HEK293T (cell line): ENCODE measurements at regions not wholly inside any gene's neighbourhood (a gene's known extent, or its start where the extent isn't known, plus 50 kb on each side); places are given as distances from the start of the nearest gene placed in this dataset.

ENCODE experiments used
- FOXA1 ChIP-seq: fragments of 450-650 bp; IDR thresholded peaks from 2 replicates; pipeline ENCODE4 v1.6.1; 2016; ENCODE audit warnings: mild to moderate bottlenecking
- SUZ12 ChIP-seq: fragments of 450-650 bp; IDR thresholded peaks from 2 replicates; pipeline ENCODE4 v1.6.1; 2016; ENCODE audit warnings: mild to moderate bottlenecking

DNA sequence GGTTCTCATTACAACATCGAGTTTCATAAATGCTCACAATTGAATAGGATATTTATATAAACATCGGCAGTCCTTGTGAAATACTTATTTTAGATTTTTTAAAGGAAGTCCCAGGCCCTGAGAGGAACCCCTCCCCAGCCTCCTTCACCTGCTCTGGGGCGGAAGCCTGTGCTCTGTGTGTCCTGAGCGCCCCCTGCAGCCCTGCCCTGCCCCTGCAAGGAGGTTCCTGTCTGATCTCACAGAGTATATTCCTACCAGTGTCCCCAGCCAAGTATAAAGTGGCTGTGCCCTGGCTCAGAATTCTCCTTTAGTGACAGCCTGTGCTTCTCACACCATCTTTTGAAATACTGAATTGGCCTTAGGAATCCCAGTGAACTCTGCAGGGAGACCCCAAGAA lies 659.5 kb downstream of the TMEM121 start:
- TF ChIP-seq SUZ12 (no peak), FOXA1 (no peak)
